Keratinocyte (primary cell): ENCODE measurements at regions not wholly inside any gene's neighbourhood (a gene's known extent, or its start where the extent isn't known, plus 50 kb on each side); places are given as distances from the start of the nearest gene placed in this dataset.

Source experiments
- CTCF ChIP-seq, 3 experiments: IDR thresholded peaks in 1 of 3; conservative IDR thresholded peaks in 1 of 3; optimal IDR thresholded peaks in 1 of 3; 2 replicates in 2 of 3; 3 replicates in 1 of 3; pipeline versions ENCODE3 to v1.5.1; 2011; ENCODE audit warnings: low read length in 3 of 3, mild to moderate bottlenecking in 3 of 3, moderate library complexity in 2 of 3, control low read depth in 1 of 3, inconsistent platforms in 1 of 3; ENCODE audit not compliant: insufficient read depth in 2 of 3; ENCODE audit errors: extremely low read depth in 1 of 3
- EZH2 ChIP-seq: IDR thresholded peaks from one replicate; pipeline ENCODE4 v1.6.1; 2012; ENCODE audit warnings: inconsistent platforms, mild to moderate bottlenecking, low read length, moderate library complexity

GRCh38 chr3:117520582-117520981, 811.0 kb downstream of the TUSC7 start:
- TF ChIP-seq CTCF (optimal IDR thresholded peaks at IDR 0.05 in 1 of 3, IDR thresholded peaks at IDR 0.05 in 1 of 3, conservative IDR thresholded peaks at IDR 0.05 in 1 of 3; ENCODE audit: extremely low read depth in 1 of 3, insufficient read depth in 2 of 3, low read length in 3 of 3) (no peak), EZH2 (no peak)
